H1 (cell line): ENCODE measurements at regions not wholly inside any gene's neighbourhood (a gene's known extent, or its start where the extent isn't known, plus 50 kb on each side); places are given as distances from the start of the nearest gene placed in this dataset.

ENCODE experiments used
- CBX8 ChIP-seq: fragments of 300-800, 300-1000 bp; sonication (generic); IDR thresholded peaks from 2 replicates; pipeline ENCODE4 v1.7.1; 2016; ENCODE audit warnings: low read depth, low read length, borderline replicate concordance
- CHD1 ChIP-seq: IDR thresholded peaks from 2 replicates; pipeline ENCODE4 v1.6.1; 2012; ENCODE audit warnings: low read depth, low read length, improper control_type of control experiment
- HDAC2 ChIP-seq, 2 experiments: fragments of 300-600 bp in 1 of 2; sonication (generic) in 1 of 2; IDR thresholded peaks; 2 replicates each; pipeline ENCODE4 v1.6.1; 2011 to 2012; ENCODE audit warnings: low read depth in 2 of 2, low read length in 2 of 2, mild to moderate bottlenecking in 2 of 2, moderate library complexity in 2 of 2, borderline replicate concordance in 1 of 2, inconsistent platforms in 1 of 2
- KDM4A ChIP-seq: IDR thresholded peaks from one replicate; pipeline ENCODE4 v1.7.1; 2012; ENCODE audit warnings: low read depth, mild to moderate bottlenecking, moderate library complexity, low read length, inconsistent platforms; ENCODE audit not compliant: severe bottlenecking
- NRF1 ChIP-seq: IDR thresholded peaks from 2 replicates; pipeline ENCODE4 v1.6.1; 2011; ENCODE audit warnings: mild to moderate bottlenecking, low read depth, low read length, improper control_type of control experiment
- PHF8 ChIP-seq: fragments of 200-600 bp; sonication (generic); conservative IDR thresholded peaks from 2 replicates; pipeline ENCODE4 v1.7.1; 2012; ENCODE audit warnings: low read depth, mild to moderate bottlenecking, inconsistent platforms, low read length, moderate library complexity
- SP4 ChIP-seq: IDR thresholded peaks from 2 replicates; pipeline ENCODE4 v1.6.1; 2012; ENCODE audit warnings: low read length, inconsistent platforms
- USF2 ChIP-seq: IDR thresholded peaks from 2 replicates; pipeline ENCODE4 v1.6.1; 2011; ENCODE audit warnings: low read length, improper control_type of control experiment
- TF ChIP-seq, protein P1 (sequence below): IDR thresholded peaks from 2 replicates; pipeline ENCODE4 v1.6.1; 2012; ENCODE audit warnings: inconsistent platforms
- TF ChIP-seq, protein P2 (sequence below): IDR thresholded peaks from 2 replicates; pipeline ENCODE4 v1.6.1; 2011; ENCODE audit warnings: low read depth, mild to moderate bottlenecking, low read length; ENCODE audit not compliant: insufficient read depth

GRCh38 chr13:89034015-89034414, 1362.8 kb downstream of the SLITRK5 start (continued):
- TF ChIP-seq HDAC2 (IDR thresholded peaks at IDR 0.05; ENCODE audit: borderline replicate concordance in 1 of 2, low read depth in 2 of 2, low read length in 2 of 2) = no peak
- TF ChIP-seq, protein P1, sequence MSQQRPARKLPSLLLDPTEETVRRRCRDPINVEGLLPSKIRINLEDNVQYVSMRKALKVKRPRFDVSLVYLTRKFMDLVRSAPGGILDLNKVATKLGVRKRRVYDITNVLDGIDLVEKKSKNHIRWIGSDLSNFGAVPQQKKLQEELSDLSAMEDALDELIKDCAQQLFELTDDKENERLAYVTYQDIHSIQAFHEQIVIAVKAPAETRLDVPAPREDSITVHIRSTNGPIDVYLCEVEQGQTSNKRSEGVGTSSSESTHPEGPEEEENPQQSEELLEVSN = no peak
- no peak for TF ChIP-seq NRF1
- TF ChIP-seq PHF8 = no peak
- TF ChIP-seq CHD1 = no peak
- no peak for TF ChIP-seq USF2
- TF ChIP-seq, protein P2, sequence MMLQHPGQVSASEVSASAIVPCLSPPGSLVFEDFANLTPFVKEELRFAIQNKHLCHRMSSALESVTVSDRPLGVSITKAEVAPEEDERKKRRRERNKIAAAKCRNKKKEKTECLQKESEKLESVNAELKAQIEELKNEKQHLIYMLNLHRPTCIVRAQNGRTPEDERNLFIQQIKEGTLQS = no peak
- no peak for TF ChIP-seq KDM4A
- no peak for TF ChIP-seq CBX8
- TF ChIP-seq SP4 = no peak
